GM10847 (cell line): ENCODE measurements at regions not wholly inside any gene's neighbourhood (a gene's known extent, or its start where the extent isn't known, plus 50 kb on each side); places are given as distances from the start of the nearest gene placed in this dataset.

Experiments used
- POLR2A ChIP-seq: IDR thresholded peaks from 2 replicates; pipeline ENCODE4 v1.6.1; 2011; ENCODE audit not compliant: insufficient read length; ENCODE audit errors: extremely low read depth

DNA sequence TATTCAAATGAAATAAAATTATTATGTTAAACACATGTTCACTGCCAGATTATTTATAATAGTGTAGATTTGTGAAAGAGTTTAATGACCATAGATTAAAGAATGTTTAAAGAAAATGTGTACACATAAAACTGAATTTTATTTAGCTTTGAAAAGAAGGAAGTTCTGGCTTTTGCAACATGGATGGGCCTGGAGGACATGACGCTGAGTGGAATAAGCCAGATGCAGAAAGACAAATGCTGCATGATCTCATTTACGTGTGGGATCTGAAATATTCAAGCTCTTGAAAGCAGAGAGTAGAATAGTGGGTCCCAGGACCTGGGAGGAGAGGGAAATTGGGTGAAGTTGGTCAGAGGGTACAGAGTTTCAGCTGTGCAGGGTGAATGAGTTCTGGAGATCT is 1261.2 kb downstream of the TMEM121 start:
- no peak for TF ChIP-seq POLR2A

DNA sequence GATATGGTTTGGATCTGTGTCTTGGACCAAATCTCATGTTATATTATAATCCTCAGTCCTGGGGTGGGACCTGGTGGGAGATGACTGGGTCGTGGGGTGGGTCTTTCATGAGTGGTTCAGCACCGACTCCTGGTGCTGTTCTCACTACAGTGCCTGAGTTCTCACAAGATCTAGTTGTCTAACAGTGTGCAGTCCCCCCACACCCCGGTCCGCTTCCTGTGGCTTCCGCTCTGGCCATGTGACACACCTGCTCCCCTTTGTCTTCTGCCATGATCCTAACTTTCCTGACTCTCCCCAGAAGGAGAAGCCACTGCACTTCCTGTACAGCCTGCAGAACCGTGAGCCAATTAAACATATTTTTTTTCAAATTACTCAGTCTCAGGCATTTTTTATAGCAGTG is 1262.2 kb downstream of the TMEM121 start:
- no peak for TF ChIP-seq POLR2A

DNA sequence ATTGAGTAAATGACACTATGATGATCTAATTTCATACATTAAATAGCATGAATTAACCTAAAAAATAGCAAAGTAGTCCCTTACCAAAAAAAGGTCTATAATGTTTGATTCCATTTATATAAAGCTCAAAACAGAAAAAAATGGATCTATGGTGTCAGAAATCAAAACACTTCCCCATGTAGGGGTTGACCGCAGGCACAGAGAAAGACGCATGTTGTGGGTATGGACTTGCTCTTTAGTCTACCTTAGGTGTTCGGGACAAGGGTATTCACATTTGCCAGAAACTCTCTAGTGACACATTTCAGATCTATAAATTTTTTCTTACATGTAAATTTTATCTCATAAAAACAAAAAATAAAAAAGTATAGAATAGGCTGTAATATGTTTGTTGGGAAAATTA is 1262.9 kb downstream of the TMEM121 start:
- TF ChIP-seq POLR2A, result no peak

DNA sequence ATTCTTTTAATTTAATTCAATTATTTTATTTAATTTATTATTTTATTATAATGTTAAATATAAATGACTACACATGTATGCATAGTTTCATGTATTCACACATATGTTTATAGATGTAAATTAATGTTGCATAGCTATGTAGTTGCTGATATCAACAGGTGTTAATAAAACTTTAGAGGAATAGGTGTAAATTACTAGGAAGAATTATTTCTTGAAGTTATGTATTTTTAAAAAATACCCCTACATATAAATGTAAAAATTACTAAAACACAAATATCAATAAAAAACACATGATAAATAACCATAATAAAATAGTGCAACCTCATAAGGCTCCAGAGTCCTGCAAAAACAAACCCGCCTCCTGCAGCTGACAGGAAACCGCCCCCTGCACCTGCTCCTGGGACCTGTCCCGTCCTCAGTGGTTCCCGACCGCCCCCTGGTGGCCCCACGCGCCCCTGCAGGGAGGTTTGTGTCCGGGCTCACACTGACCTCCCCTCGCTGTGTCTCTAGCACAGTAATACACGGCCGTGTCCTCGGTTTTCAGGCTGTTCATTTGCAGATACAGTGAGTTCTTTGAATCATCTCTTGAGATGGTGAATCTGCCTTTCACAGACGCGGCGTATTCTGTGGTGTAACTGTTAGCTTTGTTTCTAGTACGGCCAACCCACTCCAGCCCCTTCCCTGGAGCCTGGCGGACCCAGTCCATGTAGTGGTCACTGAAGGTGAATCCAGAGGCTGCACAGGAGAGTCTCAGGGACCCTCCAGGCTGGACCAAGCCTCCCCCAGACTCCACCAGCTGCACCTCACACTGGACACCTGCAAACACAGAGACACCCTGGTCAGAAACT is 1264.0 kb downstream of the TMEM121 start:
- no peak for TF ChIP-seq POLR2A

DNA sequence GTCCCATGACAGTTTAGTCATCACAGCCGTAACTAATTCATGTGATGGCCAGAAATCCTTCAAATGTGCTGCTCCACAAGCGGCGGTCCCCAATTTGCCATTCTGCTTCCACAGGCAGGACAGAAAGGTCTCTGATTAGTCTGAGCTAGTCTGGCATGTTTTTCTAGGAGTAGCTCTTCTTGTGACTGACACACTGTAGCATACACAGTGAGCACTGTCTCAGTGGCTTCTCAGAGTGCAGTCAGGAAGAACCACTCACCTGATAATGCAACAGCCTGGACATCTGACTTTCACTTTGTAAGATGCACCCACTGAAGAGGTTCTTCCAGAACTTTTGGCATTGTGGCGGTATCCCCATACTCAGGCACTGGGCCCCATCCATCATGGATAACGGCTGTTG is 1266.2 kb downstream of the TMEM121 start:
- TF ChIP-seq POLR2A, result no peak

DNA sequence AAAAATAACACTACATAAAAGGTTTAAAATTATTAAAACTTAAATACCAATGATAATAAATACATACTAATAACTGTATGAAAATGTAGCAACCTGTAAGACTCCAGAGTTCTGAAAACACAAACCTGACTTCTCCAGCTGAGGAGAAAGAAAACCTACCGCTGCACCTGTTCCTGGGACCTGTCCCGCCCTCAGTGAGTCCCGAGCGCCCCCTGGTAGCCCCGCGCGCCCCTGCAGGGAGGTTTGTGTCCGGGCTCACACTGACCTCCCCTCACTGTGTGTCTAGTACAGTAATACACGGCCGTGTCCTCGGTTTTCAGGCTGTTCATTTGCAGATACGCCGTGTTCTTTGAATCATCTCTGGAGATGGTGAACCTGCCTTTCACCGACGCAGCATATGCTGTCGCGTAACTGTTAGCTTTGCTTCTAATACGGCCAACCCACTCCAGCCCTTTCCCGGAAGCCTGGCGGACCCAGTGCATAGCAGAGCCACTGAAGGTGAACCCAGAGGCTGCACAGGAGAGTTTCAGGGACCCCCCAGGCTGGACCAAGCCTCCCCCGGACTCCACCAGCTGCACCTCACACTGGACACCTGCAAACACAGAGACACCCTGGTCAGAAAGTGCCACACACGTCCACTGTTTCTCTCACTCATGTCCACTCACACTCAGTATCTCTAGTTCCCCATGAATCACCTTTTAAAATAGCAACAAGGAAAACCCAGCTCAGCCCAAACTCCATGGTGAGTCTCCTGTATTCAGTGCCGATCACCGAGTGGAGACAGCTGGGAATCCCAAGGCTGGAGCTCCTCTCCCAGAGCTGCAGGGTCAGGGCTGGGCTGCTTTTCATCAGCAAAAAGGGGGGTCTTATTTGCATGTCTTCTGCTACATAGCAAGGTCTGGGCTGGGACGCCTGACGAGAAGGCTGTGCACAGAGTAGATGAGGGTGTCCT is 1276.3 kb downstream of the TMEM121 start:
- no peak for TF ChIP-seq POLR2A

DNA sequence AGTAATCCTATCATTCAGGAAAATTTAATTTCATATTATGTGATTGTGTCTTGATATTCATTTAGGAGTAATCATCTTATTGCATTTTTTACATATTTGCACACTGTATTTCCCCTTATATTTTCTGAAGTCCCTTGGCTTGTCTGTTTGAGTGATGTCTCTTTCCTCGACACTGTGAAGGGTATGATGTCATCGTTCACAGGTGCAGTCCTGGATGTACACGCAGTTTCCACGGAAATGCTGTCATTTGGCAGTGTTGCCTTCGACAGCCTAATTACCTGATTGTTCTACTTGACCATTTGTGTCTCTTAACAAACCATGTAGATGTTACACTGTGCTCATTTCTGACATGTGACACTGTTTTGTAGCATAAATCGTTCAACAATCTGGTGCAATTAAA is 1277.0 kb downstream of the TMEM121 start:
- TF ChIP-seq POLR2A, result no peak

DNA sequence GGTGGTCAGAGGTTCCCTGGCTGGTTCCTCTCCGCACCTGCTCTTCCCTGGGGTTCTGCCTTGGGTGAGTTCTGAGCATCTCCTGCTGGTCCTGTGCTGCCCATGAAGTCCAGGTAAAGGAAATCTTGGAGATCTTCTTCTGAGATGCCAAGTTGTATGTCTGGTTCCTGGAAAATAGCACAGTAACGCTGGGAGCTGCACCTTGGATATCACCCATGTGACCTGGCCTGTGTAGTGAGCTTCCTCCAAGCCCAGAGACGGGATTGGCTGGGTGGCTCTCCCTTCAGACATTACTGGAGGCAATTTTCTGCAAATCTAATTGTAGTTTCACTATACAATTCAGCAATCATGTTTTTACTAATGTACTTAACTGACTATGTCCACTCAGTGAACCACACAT is 1281.1 kb downstream of the TMEM121 start:
- no peak for TF ChIP-seq POLR2A

DNA sequence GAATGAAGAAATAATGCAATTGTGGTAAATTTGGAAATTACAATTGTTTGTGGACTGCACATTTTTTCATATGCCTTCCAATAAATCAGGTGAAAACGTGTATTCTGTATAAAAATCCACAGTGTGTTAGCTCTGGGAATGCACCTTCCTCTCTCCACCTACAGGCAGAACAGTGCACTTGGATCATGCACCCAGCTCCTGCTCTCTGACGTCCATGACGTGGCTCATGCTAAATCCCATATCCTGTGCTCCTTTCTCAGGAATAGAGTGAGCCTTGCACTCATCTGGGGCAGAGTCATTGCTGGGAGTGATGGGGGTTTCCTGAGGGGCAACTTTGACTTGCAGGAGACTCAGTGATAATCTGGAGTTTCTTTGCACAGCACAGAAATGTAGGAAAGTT is 1282.1 kb downstream of the TMEM121 start:
- no peak for TF ChIP-seq POLR2A

DNA sequence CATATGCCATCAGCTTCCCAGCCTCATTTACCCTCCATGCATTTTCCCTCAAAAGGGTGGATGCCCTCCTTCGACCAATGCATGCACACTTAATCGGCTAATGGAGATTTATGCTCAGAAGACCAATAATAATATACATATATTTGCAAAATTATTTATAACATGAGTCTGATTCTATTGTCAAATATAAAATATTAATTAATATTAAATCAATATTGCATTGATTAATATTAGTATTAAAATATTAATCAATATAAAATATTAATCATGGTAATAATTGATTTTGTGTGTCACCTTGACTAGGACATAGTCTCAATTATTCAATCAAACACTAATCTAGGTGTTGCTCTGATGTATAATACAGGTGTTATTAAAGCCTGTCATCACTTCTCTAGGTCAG is 1282.5 kb downstream of the TMEM121 start:
- TF ChIP-seq POLR2A, result no peak

DNA sequence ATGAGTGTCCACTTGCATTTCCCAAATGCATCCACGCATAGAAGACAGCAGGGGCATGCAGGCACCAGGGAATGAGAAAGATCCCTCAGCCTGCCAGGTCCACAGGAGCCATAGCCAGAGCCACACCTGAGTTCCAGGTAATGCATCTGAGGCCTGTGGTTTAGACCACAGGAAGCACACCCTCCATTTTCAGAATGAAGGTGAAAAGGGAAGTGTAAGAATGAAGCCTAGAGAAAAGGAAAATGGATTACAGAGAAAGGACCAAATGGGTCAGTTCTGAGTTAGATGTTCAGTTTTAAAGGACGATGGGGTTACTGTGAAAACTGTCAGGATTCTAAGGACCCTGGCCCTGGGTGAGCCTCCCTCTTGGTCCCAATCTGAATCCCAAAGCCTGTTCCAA is 1283.2 kb downstream of the TMEM121 start:
- no peak for TF ChIP-seq POLR2A

DNA sequence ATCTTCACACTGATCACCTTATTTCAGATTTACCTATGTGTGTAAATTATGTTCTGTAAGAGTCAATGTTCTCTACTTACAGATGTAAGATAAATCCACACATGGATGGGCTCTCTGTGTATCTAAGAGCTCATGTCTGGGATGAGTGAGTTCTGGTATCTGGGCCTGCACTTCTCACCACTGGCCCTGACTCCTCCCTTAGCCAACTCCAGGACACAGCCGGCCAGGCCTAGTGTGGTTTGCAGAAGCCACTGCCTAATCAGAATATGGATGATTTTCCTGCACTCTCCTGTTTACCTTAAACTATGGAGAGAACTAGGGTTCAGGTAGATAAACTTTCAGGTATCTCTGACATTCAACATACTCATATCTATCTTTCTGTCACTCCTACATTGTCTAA is 1284.8 kb downstream of the TMEM121 start:
- no peak for TF ChIP-seq POLR2A

DNA sequence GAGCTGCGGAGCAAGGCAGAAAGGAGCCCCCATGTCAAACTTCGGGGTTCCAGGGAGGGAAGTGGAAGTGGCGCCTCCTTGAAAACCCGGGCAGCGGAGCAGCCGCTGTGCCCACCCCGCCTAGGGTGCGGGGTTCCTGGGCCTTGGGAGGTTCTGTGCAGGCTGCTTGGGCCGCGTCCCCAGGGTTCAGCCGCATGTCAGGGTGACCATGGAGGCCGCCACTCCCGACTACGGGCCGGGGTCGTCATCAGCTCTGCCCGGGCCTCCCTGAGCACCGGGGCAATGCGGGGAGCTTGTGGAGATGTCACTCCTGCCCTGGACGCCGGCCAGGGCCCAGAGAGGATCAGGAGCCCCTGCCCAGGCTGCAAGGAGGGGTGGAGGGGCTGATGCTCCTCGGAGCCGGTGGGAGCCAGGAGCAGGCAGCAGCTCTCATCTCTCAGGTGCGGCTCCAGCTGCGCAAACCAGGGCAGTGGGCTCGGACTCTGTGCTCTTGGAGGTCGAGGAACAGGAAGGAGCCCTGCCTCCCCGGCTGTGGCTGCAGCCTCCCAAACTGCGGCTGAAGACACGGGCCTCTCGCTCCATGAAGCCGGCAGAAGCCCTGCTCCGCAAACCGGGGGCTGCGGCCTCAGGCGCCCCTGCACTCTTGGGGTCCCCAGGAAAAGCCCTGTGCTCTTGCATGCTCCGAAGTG is 1286.5 kb downstream of the TMEM121 start:
- TF ChIP-seq POLR2A, result no peak

DNA sequence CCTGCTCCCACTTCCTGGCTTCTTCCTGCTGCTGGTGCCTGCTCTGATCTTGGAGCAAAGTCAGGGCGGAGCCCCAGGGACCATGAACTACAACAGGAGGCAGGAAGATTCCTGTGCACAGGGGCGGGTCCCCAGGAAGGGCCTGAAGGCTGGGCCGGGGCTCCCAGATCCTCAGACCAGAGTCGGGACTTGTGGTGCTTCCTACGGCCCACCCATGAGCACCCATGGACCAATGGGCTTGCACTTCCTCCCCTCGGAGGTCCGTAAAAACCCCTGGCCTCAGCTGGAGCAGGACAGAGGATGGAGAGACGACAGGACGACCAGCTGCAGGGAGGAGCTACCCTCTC is 1287.1 kb downstream of the TMEM121 start:
- no peak for TF ChIP-seq POLR2A

DNA sequence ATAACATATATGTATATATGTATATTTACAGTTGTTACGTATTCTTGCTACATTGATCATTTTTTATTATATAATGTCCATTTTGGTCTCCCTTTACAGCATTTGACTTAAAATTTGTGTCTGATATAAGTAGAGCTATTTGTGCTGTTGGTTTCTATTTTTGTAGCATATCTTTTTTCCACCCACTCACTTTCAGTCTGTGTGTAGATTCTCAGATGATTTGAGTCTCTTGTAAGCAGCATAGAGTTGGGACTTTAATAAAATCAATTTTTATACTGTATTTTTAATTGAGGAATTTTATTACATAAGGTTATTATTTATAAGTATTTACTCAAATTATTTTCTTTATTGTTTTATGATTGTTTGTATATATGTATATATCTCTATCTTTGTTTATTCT is 1293.7 kb downstream of the TMEM121 start:
- TF ChIP-seq POLR2A, result no peak

DNA sequence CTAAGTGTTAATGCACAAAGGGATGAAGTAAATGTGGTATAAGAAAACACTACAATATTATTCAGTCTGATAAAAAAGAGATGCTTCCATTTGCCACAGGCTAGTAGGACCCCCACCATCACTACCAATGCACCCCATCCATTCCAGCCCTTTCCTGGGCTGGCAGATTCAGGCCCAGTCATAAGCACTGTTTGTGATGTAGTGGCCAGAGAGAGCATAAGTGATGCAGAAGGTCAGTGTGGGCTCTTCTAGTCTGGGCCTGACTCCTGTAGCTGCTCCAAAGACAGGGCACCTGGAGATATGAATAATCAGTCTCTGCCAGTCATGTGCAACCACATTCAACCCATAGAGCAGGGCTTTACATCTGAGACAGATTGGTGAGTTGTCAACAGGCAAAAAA is 1294.7 kb downstream of the TMEM121 start:
- TF ChIP-seq POLR2A, result no peak
